K562 (cell line): ENCODE measurements at regions not wholly inside any gene's neighbourhood (a gene's known extent, or its start where the extent isn't known, plus 50 kb on each side); places are given as distances from the start of the nearest gene placed in this dataset.

Source experiments
- CAMTA2 ChIP-seq: fragments of 250-450 bp; sonication (Bioruptor Pico); conservative IDR thresholded peaks from 2 replicates; pipeline ENCODE4 v1.5.1; 2022
- CBX3 ChIP-seq, 2 experiments: IDR thresholded peaks; 1 replicate in 1 of 2; 2 replicates in 1 of 2; pipeline ENCODE4 v1.6.1; 2012; ENCODE audit warnings: inconsistent platforms in 2 of 2, low read length in 2 of 2, borderline replicate concordance in 1 of 2, control low read depth in 1 of 2
- HDAC6 ChIP-seq: IDR thresholded peaks from 2 replicates; pipeline ENCODE4 v1.6.1; 2012; ENCODE audit warnings: low read depth, mild to moderate bottlenecking, control low read depth, inconsistent platforms, low read length, moderate library complexity
- SIX5 ChIP-seq, 2 experiments: IDR thresholded peaks; 2 replicates each; pipeline ENCODE4 v1.6.1; 2011; ENCODE audit warnings: low read length in 2 of 2, borderline replicate concordance in 1 of 2, low read depth in 1 of 2, mild to moderate bottlenecking in 1 of 2, moderate library complexity in 1 of 2; ENCODE audit not compliant: insufficient read depth in 1 of 2
- TGIF2 ChIP-seq: sonication (generic); formaldehyde crosslinking; IDR thresholded peaks from 2 replicates; pipeline ENCODE4 v1.8.1; 2022; ENCODE audit warnings: mild to moderate bottlenecking, missing genetic modification reagents, moderate library complexity
- TSHZ1 ChIP-seq: fragments of 250-450 bp; sonication (Bioruptor Pico); IDR thresholded peaks from 2 replicates; pipeline ENCODE4 v1.4.0; 2020; ENCODE audit warnings: mild to moderate bottlenecking, moderate library complexity
- ZNF444 ChIP-seq: fragments of 250-450 bp; sonication (Bioruptor Pico); IDR thresholded peaks from 2 replicates; pipeline ENCODE4 v1.4.0; 2020; ENCODE audit warnings: mild to moderate bottlenecking, moderate library complexity
- TF ChIP-seq, protein P1 (sequence below): fragments of 450-650 bp; IDR thresholded peaks from 2 replicates; pipeline ENCODE4 v1.7.0; 2016; ENCODE audit warnings: borderline replicate concordance
- TF ChIP-seq, protein P2 (sequence below): fragments of 250-450 bp; sonication (Bioruptor Pico); IDR thresholded peaks from 2 replicates; pipeline ENCODE4 v1.4.0; 2020
- TF ChIP-seq, protein P3 (sequence below): fragments of 200-800 bp; sonication (Bioruptor generic); IDR thresholded peaks from 2 replicates; pipeline ENCODE4 v1.6.1; 2017; ENCODE audit warnings: missing genetic modification characterization, missing compliant biosample characterization

DNA sequence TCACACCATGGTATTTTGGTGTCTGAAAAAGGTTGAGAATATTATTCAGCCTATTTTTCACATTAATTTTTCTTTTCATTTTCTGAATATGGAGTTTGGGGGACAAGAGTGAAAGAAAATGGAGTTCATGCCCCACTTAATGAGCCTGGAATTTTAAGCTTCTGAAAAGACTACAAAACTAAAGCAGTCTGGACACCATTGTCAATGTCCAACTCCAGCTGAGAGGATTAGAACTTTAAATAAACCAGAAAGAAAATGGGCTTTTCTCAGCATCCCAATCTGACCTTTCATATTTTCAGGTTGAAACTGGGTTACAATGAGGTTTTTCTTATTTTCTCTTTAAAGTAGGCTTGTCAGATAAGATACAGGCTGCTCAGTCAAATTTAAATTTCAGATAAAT lies 207.7 kb downstream of the SLC6A15 start (continued):
- TF ChIP-seq TSHZ1 (CRISPR knock-in tag): no peak
- no peak for TF ChIP-seq ZNF444 (CRISPR knock-in tag)
- TF ChIP-seq, protein P1, sequence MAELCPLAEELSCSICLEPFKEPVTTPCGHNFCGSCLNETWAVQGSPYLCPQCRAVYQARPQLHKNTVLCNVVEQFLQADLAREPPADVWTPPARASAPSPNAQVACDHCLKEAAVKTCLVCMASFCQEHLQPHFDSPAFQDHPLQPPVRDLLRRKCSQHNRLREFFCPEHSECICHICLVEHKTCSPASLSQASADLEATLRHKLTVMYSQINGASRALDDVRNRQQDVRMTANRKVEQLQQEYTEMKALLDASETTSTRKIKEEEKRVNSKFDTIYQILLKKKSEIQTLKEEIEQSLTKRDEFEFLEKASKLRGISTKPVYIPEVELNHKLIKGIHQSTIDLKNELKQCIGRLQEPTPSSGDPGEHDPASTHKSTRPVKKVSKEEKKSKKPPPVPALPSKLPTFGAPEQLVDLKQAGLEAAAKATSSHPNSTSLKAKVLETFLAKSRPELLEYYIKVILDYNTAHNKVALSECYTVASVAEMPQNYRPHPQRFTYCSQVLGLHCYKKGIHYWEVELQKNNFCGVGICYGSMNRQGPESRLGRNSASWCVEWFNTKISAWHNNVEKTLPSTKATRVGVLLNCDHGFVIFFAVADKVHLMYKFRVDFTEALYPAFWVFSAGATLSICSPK: no peak
- TF ChIP-seq SIX5 (IDR thresholded peaks at IDR 0.05; ENCODE audit: borderline replicate concordance in 1 of 2, insufficient read depth in 1 of 2, low read depth in 1 of 2, low read length in 2 of 2): no peak
- TF ChIP-seq, protein P2, sequence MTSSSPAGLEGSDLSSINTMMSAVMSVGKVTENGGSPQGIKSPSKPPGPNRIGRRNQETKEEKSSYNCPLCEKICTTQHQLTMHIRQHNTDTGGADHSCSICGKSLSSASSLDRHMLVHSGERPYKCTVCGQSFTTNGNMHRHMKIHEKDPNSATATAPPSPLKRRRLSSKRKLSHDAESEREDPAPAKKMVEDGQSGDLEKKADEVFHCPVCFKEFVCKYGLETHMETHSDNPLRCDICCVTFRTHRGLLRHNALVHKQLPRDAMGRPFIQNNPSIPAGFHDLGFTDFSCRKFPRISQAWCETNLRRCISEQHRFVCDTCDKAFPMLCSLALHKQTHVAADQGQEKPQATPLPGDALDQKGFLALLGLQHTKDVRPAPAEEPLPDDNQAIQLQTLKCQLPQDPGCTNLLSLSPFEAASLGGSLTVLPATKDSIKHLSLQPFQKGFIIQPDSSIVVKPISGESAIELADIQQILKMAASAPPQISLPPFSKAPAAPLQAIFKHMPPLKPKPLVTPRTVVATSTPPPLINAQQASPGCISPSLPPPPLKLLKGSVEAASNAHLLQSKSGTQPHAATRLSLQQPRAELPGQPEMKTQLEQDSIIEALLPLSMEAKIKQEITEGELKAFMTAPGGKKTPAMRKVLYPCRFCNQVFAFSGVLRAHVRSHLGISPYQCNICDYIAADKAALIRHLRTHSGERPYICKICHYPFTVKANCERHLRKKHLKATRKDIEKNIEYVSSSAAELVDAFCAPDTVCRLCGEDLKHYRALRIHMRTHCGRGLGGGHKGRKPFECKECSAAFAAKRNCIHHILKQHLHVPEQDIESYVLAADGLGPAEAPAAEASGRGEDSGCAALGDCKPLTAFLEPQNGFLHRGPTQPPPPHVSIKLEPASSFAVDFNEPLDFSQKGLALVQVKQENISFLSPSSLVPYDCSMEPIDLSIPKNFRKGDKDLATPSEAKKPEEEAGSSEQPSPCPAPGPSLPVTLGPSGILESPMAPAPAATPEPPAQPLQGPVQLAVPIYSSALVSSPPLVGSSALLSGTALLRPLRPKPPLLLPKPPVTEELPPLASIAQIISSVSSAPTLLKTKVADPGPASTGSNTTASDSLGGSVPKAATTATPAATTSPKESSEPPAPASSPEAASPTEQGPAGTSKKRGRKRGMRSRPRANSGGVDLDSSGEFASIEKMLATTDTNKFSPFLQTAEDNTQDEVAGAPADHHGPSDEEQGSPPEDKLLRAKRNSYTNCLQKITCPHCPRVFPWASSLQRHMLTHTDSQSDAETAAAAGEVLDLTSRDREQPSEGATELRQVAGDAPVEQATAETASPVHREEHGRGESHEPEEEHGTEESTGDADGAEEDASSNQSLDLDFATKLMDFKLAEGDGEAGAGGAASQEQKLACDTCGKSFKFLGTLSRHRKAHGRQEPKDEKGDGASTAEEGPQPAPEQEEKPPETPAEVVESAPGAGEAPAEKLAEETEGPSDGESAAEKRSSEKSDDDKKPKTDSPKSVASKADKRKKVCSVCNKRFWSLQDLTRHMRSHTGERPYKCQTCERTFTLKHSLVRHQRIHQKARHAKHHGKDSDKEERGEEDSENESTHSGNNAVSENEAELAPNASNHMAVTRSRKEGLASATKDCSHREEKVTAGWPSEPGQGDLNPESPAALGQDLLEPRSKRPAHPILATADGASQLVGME: no peak
- no peak for TF ChIP-seq CAMTA2 (CRISPR knock-in tag)
- TF ChIP-seq, protein P3, sequence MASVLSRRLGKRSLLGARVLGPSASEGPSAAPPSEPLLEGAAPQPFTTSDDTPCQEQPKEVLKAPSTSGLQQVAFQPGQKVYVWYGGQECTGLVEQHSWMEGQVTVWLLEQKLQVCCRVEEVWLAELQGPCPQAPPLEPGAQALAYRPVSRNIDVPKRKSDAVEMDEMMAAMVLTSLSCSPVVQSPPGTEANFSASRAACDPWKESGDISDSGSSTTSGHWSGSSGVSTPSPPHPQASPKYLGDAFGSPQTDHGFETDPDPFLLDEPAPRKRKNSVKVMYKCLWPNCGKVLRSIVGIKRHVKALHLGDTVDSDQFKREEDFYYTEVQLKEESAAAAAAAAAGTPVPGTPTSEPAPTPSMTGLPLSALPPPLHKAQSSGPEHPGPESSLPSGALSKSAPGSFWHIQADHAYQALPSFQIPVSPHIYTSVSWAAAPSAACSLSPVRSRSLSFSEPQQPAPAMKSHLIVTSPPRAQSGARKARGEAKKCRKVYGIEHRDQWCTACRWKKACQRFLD (CRISPR knock-in tag): no peak
- TF ChIP-seq CBX3 (IDR thresholded peaks at IDR 0.05; ENCODE audit: borderline replicate concordance in 1 of 2, low read length in 2 of 2): no peak
- no peak for TF ChIP-seq HDAC6
- TF ChIP-seq TGIF2 (CRISPR knock-in tag): no peak
